ENCODE measurements at regions not wholly inside any gene's neighbourhood (a gene's known extent, or its start where the extent isn't known, plus 50 kb on each side); places are given as distances from the start of the nearest gene placed in this dataset.
"Not testable (repeated sequence)": the region's sequence is repeated elsewhere in the genome, so short reads cannot be mapped to it uniquely, and the experiment has no call there.

DNA sequence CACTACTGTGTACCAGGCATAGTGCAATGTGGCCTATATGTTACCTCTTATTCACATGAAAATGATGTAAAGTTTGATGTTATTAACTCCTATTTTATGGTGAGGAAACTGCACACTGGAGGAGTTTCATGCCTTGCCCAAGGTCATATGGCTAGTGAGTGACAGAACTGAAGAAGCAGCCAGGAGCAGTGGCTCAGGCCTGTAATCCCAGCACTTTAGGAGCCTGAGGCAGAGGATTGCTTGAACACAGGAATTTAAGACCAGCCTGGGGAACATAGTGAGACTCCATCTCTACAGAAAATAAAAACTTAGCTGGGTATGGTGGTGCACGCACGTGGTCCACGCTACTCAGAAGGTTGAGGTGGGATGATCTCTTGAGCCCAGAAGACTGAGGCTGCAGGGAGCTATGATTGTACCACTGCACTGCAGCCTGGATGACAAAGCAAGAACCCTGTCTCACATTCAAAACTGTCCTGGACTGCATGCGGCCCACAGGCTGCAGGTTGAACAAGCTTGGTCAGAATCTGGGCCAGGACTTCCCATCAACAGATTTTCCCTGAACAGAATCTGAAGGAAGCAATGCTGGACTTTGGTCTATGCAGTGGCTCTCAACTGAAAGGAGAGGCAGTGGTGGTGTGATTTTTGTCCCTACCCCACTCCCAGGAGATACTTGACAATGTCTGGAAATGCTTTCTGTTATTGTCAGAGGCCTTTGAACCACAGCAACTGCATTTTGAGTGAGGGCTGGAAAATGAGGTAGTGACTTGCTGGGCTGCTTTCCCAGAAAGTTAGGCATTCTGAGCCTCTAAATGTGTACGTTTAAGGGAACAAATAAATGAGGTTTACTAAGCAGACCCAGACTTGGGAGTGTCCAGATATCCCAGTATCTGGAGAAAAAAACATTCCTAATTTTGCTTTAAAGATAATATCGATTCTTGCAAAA, 479.5 kb downstream of the TMEM114 start:
- no peak for DNase-seq

DNA sequence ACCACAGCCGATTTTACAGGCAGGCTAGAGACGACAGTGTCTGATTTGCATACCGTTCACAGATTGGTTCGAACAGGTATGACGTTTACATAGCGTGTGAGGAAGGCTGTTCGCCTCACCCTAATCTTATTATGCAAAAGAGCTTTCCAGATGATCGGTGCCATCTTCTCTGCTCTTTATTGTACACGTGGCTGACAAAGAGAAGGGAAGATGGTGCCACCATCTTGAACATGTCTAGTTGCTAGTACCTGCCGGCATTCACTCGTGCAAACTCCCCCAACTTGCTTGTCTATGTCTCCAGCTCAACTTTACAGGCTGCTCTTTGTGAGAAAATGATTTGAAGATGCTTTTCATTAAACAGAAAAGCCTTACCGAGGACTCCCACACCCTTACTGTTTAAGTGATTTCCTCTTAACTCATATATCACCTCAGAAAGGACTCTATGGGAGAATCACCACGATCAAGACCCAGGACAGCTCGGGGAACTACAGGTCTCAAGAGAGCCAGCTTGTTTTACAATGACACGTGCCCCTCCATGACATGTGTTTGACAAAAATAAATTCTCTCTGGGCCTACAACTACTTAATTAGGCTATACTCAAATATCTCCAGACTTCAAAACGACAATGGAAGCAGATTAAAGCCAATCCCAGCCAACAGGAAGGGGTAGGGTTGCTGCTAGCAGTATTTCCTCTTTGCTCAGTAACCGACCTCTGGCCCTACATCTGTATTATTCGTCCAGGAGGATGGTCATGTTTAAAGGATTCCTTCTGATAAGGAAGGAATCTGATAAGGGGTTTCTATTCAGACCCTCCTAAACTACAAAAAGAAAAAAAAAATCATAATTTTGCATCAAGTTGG, 480.6 kb downstream of the TMEM114 start:
- no peak for DNase-seq

DNA sequence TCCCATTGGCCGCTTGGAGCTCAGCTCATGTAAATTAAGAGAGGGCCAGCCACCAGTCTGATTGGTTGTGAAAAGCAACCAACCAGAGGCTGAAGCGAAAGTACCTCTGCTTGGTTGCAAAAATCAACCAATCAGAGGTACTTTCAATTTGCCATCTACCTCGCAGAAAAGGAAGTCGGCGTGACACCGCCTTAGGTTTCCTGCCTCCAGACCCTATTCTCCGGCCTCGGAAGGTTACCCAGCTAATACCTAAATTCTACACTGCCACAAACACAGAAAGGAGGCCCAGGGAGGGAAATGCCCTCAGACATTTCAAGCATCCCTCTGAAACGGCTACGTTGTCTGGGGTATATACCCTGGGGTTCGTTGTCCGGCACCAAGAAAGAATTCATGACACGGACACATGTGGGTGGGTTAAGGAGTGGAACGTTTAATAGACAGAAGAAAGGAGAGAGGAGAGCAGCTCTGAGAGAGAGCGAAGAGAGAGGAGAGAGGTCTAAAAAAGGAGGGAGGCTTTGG, 481.3 kb downstream of the TMEM114 start:
- DNase-seq: no peak

DNA sequence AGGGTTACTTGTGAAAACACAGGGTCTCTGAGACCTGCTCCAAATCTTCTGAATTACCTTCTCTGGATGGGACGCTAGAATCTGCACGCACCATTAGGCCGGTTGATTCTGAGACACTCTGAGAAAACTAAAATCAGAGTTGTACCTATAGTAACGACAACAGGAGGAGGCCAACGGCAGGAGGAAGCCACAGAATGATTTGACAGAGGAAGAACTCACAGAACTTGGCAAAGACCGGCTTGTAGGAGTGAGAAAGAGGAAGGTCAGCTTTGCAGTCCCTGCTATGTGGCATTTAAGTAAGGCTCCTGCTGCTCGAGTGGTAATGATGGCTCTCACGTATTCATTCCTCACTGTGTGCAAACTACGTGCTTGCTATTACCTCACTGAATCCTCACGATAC, 483.0 kb downstream of the TMEM114 start:
- no peak for DNase-seq

DNA sequence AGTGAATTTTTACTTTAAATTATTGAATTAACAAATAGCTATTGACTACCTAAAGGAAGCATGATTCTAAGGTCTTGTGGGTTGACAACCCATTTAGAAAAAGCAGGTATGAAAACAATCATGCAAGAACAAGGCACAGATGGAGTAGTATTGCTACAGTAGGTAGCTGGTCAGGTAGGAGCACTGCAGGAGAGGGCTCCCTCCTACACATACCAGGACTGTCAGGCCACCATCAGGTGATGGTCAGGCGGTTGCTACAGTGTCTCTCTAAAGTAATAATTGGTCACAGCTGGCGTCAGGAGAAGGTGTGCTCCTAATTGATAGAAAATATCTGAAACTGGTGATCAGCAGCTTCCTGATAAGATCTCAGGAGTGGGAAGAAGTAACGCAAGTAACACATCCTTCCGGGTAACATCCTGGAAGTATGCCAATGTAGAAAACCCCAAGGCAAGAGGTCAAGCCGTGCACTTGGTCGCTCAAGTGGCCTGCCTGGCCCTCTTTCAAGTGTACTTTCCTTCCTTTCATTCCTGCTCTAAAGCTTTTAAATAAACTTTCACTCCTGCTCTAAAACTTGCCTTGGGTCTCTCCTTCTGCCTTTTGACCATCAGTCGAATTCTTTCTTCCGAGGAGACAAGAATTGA, 486.5 kb downstream of the TMEM114 start:
- DNase-seq: no peak

DNA sequence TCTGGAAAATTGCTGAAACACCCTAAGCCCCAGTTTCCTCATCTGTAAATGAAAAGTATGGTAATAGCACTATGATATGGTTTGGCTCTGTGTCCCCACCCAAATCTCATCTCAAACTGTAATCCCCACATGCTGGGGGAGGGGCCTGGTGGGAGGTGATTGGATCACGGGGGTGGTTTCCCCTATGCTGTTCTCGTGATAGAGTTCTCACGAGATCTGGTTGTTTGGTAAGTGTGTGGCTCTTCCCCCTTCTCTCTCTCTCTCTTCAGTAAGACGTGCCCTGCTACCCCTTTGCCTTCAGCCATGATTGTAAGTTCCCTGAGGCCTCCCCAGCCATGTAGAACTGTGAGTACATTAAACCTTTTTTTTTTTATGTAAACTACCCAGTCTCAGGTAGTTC, 490.7 kb downstream of the TMEM114 start:
- DNase-seq: no peak

DNA sequence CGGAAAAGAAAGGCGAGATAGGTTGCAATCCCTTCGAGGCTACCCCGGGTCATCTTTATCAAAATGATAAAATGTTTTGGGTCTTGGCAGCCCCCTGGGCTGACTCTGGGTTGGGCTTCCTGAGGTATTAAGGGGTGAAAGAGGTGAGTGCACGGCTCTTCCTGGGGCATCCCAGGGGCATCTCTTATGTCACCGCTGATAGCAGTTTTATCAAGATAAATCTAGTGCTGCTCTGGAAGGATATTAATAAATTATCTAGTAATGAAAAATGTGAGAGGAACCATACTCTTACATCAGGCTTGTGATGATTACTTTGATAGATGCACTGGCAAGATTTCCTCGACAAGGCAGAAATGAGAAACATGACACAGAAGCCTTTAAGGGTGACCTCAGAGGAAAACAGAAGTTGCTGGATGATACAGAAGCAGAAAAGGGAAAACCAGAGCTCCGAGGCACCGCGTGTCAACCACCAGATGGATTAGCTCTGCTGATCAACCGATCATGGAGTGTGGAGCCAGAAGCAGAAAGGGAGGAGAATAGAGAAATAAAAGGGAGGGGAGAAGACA, 491.3 kb downstream of the TMEM114 start:
- DNase-seq: no peak

DNA sequence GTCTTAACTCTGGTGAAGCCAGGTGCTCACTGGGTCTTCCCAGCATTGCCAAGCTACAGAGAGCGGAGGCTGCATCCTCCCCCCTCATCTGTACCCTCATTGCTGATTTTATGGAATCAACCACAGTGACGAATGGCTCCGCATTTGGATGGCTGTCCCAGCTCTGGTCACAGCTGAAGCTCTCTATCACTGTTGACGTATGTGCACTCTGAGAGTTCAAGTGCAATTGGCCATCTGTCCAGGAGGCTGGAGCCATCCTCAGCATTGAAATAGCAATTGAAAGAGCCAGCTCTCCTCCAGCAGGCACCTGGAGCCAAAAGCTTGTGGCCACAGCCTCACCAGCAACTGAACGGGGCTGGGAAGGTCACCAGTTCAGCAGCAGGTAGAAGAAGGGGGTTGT, 494.1 kb downstream of the TMEM114 start:
- no peak for DNase-seq

DNA sequence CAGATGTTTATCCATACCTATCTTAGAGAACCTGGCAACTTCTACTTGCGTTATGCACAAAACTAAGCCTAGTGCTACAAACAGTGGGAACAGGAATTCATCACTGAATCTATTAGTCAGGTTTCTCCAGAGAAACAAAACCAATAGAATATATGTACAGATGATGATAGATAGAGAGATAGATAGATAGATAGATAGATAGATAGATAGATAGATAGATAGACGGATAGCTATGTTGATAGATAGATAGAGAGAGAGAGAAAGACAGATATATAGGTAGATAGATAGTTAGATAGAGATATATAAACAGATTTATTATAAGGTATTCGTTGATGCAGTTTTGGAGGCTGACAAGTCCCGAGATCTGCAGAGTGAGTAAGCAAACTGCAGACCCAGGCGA, 495.6 kb downstream of the TMEM114 start:
- no peak for DNase-seq

DNA sequence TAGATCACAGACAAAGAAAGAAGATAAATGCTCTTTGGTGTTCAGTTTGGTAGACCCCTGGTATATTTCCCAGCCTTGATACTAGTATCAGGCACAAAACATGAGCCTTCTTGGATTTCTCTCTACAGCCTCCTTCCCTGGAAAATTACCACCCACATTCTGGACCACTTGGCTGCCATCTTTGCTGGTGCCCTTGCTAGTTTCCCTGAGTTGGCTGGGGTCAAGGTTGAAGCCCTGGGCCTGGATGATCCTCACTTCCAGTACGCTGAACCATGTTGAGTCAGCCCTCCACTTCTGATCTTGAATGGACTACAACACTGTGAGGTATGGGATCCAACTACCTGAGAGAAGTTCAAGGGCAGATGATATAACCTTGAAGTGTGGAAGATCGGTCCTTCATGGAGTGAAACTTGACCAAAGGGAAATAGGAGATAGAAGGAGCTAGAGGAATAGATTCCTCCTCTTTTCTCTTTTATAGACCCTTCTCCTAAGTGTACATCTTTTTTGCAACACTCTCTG, 501.4 kb downstream of the TMEM114 start:
- DNase-seq: no peak

DNA sequence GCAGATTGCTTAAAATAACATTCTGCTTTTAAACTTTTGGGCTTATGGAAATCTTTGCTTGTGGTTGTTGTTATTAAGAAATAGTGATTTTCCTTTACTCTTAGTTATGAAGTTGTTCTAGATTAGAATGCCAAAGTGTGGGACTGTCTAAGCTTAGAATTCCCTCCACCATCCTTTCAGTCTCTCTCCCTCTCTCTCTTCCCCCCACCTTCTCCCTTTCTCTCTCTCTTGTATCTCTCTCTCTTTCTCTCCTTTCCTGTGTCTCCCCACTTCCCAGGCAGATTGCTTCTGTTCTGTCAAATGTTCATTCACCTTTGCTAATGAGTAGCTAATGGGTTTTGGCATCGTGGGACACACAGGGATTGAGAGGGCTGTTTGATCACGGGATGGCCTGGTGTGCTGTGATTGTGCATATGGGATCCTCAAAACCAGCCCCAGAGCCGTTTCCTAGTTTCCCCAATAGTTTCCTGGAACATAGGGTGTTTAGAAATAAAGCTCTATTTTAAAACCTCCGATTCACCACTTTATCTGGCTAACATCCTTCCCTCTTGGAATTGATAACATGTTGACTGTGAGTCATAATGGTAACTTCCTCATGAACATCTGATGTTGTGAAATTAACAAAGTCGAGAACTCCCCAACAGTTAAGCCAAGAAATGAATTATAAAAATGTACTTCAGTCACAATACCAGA, 502.6 kb downstream of the TMEM114 start:
- no peak for DNase-seq

DNA sequence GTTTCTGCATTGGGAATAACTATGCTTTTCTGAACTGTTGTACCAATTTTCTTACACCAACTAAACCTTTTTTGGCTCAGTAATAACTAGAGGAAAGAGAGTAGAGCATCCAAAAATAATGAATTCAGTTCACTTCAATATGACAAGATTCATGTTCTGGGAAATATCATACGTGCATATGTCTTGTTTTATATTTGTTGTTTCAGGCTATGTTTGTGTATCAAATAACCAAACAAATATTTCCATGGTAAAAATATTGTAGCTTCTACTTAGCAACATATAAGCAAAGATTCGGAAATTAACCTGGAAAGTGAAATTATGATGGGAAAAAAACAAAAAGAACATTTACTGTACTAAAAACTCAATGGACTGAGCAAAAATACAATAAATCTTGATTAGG, 503.2 kb downstream of the TMEM114 start:
- DNase-seq: no peak

DNA sequence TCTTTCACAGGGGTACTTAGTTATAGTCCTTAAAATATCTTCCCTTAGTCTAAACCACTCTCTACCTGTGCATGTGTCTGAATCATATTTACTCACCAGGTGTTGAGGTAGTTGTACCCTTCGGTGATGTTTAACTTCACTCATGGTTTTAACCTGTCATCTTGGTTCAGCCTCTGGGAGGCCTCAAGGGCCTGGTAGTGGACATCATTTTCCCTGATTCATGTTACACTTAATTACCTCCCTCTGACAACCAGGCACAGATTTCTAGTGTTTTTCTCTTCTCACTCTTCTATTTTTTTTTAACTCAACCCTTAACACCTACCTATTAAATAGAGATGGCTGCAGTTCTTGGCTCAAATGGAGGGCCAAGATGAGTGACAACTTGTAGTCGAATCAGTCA, 505.4 kb downstream of the TMEM114 start:
- DNase-seq: no peak

DNA sequence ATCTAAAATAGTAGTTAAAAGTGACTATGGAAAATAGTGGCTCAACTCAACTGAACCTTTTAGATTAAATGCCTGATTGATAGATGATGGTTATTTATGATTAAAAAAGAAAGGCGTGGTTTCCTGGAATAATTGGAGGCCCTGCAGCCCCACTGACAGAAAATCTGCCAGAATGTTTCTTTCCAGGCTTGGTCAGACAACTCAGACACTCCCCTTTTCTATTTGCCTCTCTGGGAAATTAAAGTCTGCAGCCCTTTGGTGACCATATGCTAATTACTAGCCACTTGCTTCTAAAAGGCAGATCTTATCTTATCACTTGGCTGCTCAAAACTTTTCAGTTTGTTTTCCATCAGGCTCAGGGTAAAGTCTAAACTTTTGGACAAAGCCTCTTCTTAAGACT, 506.0 kb downstream of the TMEM114 start:
- DNase-seq: no peak

DNA sequence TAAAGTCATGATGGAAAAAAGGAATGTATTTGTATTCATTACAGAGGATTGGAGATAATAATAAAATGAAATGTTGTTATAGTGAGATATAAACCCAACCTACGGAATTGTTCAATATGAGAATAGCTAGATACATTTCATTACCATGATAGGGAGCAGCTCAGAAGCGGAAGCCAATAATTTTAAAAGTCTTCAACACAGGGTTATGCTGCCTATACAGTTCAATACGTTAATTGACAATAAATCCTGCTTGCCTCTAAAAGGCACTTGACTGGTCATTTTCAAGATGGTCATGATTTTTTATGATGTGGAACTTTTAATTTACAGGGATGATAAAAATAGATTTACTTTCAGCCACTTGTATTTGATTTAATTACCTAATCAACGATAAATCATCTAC, 506.8 kb downstream of the TMEM114 start:
- DNase-seq: no peak

DNA sequence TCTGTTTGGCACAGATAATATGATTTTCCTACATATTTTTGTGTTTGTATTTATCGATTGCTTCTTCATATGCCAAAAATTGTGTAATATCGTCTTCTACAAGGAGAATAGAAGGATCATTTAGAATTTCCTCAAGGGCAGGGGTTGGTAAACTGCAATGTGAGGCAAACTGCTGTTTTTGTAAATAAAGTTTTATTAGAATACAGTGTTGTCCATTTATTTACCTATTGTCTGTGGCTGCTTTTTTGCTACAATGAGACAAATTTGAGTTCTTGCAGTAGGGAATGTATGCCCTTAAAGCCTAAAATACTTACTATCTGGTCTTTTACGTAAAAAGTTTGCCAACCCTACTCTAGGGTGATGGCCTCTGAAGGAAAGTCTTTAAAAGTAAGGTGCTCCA, 509.5 kb downstream of the TMEM114 start:
- no peak for DNase-seq

DNA sequence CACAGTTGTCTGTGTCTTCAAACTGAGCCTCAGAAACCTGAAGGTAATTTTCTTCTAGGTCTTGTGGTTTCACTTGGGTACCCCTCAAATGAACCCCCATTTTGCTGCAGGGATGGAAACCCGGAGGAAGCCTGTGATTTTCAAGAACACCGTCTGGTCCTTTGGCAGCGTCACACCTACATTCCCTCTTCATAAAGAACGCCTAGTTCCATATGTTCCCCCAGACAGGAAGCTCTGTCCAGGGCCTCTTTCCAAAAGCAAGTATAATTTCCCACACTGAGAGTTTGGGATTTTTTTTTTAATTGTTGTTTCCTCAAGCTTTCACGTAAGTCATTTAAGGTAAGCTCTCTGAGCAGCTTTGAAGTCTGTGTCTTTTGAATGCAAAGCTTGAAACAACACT, 515.0 kb downstream of the TMEM114 start:
- no peak for DNase-seq

DNA sequence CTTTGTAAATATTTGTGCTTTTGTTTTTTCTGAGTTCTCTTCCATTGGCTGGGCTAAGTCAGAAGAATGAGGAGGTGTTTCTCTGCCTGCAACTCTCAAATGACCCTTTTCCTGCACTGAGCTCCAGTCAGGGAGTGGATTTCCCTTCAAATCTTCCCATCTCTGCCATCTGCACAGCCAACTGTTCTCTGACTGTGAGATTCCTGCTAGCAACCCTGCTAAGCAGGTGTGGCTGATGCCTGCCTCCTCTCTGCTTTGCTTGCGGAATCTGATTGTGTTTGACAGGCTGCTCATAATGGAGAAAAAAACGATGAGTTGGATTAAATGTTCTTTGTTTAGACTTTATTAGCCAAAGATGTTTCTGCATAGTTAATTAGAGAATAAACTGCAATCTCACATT, 519.8 kb downstream of the TMEM114 start:
- no peak for DNase-seq

DNA sequence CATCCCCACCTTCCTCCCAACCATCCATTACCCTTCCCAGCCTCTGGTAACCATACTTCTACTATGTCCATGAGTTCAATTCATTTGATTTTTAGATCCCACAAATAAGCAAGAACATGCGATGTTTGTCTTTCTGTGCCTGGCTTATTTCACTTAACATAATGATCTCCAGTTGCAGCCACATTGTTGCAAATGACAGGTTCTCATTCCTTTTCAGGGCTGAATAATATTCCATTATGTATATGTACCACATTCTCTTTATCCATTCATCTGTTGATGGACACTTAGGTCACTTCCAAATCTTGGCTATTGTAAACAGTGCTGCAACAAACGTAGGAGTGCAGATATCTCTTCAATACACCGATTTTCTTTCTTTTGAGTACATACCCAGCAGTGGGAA, 522.1 kb downstream of the TMEM114 start:
- DNase-seq: not testable (repeated sequence)

DNA sequence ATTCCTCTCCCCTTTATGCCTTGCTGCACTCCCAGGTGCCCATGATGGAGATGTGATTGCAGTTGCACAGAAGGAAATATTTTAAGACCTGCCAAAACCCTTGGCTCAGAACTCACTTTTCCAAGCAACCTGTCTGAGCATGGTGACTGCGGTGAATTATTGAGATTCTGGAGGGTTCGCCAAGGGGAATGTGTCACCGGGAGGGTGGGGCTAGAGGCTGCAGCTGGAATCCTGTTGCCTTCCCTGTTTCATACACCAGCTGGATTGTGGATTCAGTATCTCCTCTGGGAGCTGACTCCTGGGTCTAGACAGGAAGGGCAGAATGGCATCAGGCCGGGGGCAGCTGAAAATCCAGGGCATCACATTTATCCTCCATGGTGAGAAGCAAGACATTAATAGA, 527.2 kb downstream of the TMEM114 start:
- DNase-seq: no peak

DNA sequence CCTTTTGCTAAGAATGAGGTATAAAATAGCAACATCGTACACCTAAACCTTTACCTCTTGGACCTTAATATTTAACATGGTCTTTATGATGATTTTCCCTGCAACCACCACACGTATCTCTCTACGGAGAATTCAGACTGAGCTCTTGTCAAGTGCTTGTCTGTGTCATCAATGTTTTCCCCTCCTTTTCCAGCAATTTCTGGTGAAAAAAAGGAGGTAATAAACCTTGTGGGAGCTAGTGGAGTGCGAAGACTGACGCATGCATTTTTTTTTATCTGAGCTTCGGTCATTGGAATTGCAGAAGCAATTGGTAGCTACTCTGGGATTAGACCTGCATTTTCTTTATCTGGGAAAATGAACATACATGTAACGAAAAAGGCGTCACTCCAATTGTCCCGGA, 527.6 kb downstream of the TMEM114 start:
- DNase-seq: no peak

All from renal pelvis (tissue), 1 donor.